Activated T-cell treated with anti-CD3 and anti-CD28 coated beads, Interleukin-2, amount 50 U/mL, for 72 hours (primary cell): ENCODE measurements at regions not wholly inside any gene's neighbourhood (a gene's known extent, or its start where the extent isn't known, plus 50 kb on each side); places are given as distances from the start of the nearest gene placed in this dataset.

Experiments
- ATAC-seq, 2 donors: fragments of 150-1000 bp; cut with Tn5 transposase; replicated peaks in 1 of 2; 2 replicates each; pipeline ENCODE4 v1.10.0; 2021; ENCODE audit warnings: moderate library complexity in 2 of 2, mild to moderate bottlenecking in 1 of 2
- DNase-seq, 2 donors: peaks; one replicate each; pipeline ENCODE4 v3.0.0; 2021 to 2022; ENCODE audit warnings: mixed read lengths in 1 of 2
- H3K27ac Mint-ChIP-seq: one replicate; pipeline ENCODE4 v1.8.0; 2022; ENCODE audit warnings: mild to moderate bottlenecking, moderate library complexity, mixed read lengths
- H3K27me3 Mint-ChIP-seq: one replicate; pipeline ENCODE4 v1.8.0; 2022; ENCODE audit warnings: low read depth, mixed read lengths
- H3K36me3 Mint-ChIP-seq, 2 donors: one replicate each; pipeline ENCODE4 v1.8.0; 2022; ENCODE audit warnings: mixed read lengths in 2 of 2, mild to moderate bottlenecking in 1 of 2; ENCODE audit not compliant: insufficient read depth in 2 of 2
- H3K4me1 Mint-ChIP-seq: one replicate; pipeline ENCODE4 v1.8.0; 2022; ENCODE audit warnings: low read depth, mixed read lengths
- H3K4me3 Mint-ChIP-seq, 2 donors: one replicate each; pipeline ENCODE4 v1.8.0; 2022; ENCODE audit warnings: mild to moderate bottlenecking in 2 of 2, mixed read lengths in 2 of 2, moderate library complexity in 2 of 2
- H3K9me3 Mint-ChIP-seq, 2 donors: one replicate each; pipeline ENCODE4 v1.8.0; 2022; ENCODE audit warnings: mixed read lengths in 2 of 2

GRCh38 chr10:47245731-47246350, 54.2 kb upstream of the GDF10 start:
- Mint-ChIP-seq H3K4me3 (no peak overlapping the region), H3K27me3 (no peaks in the 10 kb centered on the region), H3K9me3 (peaks cover 0 to 6% of the 10 kb centered on the region in 2 donors), H3K4me1 (peaks cover 13% of the 10 kb centered on the region), H3K27ac (no peak overlapping the region), H3K36me3 (no peaks in the 10 kb centered on the region)
- DNase-seq (no peak), ATAC-seq (no peak)

GRCh38 chr10:47246406-47247147, 53.4 kb upstream of the GDF10 start:
- Mint-ChIP-seq H3K27me3 (no peaks in the 10 kb centered on the region), H3K36me3 (no peaks in the 10 kb centered on the region), H3K27ac (no peak overlapping the region), H3K9me3 (peaks cover 0 to 6% of the 10 kb centered on the region in 2 donors), H3K4me3 (no peak overlapping the region), H3K4me1 (peaks cover 13% of the 10 kb centered on the region)
- ATAC-seq, result no peak
- no peak for DNase-seq

GRCh38 chr10:47247148-47248059, 52.6 kb upstream of the GDF10 start:
- H3K36me3 Mint-ChIP-seq, result no peaks in the 10 kb centered on the region
- H3K9me3 Mint-ChIP-seq, result peaks cover 0 to 6% of the 10 kb centered on the region in 2 donors
- no peak overlapping the region for H3K27ac Mint-ChIP-seq
- ATAC-seq (no peak), DNase-seq (no peak)
- H3K4me1 Mint-ChIP-seq, result peaks cover 11% of the 10 kb centered on the region
- no peak overlapping the region for H3K4me3 Mint-ChIP-seq
- H3K27me3 Mint-ChIP-seq, result no peaks in the 10 kb centered on the region

- Mint-ChIP-seq H3K4me3 (no peak overlapping the region), H3K9me3 (peaks cover 0 to 6% of the 10 kb centered on the region in 2 donors), H3K27ac (no peak overlapping the region), H3K36me3 (no peaks in the 10 kb centered on the region), H3K27me3 (no peaks in the 10 kb centered on the region), H3K4me1 (peaks cover 8% of the 10 kb centered on the region)
- DNase-seq (no peak), ATAC-seq (no peak)
These were observed 51.5 kb upstream of the GDF10 start for GRCh38 chr10:47248386-47249090.

- Mint-ChIP-seq H3K4me1 (peaks cover 20% of the 10 kb centered on the region), H3K9me3 (peaks cover 0 to 6% of the 10 kb centered on the region in 2 donors), H3K27me3 (no peaks in the 10 kb centered on the region), H3K36me3 (no peaks in the 10 kb centered on the region), H3K4me3 (no peak overlapping the region), H3K27ac (no peak overlapping the region)
- DNase-seq (no peak), ATAC-seq (no peak)
These were observed 50.1 kb upstream of the GDF10 start for GRCh38 chr10:47249881-47250280.
